ENCODE measurements at regions not wholly inside any gene's neighbourhood (a gene's known extent, or its start where the extent isn't known, plus 50 kb on each side); places are given as distances from the start of the nearest gene placed in this dataset.
"Not testable (repeated sequence)": the region's sequence is repeated elsewhere in the genome, so short reads cannot be mapped to it uniquely, and the experiment has no call there.

DNA sequence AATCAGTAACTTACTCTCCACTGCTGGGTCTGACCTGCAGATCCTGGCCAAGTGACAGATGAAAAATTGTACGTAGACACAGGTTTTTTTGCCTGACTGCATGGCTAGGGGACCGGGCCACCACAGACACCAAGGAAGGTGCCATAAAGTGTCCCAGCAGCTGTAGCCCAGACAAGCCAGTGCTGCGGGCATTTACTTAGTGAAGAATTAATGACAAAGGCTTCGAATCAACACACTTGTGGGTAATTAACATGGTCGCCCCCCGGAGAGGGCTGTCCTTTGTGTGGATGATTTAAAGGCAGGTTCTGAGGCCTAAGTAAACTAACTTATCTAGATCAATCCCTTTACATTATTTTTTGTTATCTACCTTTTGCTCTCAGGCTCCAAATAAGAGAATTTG is 1709.1 kb upstream of the LRRTM1 start (continued):
- TF ChIP-seq, protein P1, sequence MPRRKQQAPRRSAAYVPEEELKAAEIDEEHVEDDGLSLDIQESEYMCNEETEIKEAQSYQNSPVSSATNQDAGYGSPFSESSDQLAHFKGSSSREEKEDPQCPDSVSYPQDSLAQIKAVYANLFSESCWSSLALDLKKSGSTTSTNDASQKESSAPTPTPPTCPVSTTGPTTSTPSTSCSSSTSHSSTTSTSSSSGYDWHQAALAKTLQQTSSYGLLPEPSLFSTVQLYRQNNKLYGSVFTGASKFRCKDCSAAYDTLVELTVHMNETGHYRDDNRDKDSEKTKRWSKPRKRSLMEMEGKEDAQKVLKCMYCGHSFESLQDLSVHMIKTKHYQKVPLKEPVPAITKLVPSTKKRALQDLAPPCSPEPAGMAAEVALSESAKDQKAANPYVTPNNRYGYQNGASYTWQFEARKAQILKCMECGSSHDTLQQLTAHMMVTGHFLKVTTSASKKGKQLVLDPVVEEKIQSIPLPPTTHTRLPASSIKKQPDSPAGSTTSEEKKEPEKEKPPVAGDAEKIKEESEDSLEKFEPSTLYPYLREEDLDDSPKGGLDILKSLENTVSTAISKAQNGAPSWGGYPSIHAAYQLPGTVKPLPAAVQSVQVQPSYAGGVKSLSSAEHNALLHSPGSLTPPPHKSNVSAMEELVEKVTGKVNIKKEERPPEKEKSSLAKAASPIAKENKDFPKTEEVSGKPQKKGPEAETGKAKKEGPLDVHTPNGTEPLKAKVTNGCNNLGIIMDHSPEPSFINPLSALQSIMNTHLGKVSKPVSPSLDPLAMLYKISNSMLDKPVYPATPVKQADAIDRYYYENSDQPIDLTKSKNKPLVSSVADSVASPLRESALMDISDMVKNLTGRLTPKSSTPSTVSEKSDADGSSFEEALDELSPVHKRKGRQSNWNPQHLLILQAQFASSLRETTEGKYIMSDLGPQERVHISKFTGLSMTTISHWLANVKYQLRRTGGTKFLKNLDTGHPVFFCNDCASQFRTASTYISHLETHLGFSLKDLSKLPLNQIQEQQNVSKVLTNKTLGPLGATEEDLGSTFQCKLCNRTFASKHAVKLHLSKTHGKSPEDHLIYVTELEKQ (tag by site-specific recombination; IDR thresholded peaks at IDR 0.05; ENCODE audit: borderline replicate concordance): no peak

DNA sequence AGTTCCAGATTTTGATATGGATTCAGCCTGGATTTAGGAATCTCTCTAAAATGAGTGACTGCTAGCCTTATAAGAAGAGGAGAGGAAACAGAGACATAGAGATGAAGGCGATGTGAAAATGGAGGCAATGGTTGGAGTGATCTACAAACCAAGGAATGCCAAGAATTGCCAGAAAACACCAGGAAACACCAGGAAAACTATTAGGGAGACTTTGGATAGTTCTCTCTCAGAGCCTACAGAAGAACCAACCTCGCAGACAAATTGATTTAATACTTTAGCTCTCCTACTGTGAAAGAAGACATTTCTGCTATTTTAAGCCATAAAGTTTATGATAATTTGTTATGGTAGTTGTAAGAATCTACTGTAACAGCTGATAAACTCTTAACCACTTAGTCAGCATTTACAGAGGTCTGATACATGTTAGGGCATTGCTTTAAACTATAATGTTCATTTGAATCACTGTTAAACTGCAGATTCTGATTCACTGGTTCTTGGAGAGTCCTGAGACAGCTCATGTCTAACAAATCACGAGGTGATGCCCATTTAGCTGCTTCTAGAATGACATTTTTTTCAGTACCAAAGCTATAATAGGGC is 1702.6 kb upstream of the LRRTM1 start:
- CTCF ChIA-PET: no interaction called here
- TF ChIP-seq YY2 (tag by site-specific recombination; IDR thresholded peaks at IDR 0.05) (no peak), ZBTB48 (tag by site-specific recombination; IDR thresholded peaks at IDR 0.05) (no peak), MZF1 (tag by site-specific recombination; IDR thresholded peaks at IDR 0.05; ENCODE audit: borderline replicate concordance) (no peak), ZNF354C (tag by site-specific recombination; IDR thresholded peaks at IDR 0.05; ENCODE audit: borderline replicate concordance, low read depth) (no peak)
- TF ChIP-seq, protein P2, sequence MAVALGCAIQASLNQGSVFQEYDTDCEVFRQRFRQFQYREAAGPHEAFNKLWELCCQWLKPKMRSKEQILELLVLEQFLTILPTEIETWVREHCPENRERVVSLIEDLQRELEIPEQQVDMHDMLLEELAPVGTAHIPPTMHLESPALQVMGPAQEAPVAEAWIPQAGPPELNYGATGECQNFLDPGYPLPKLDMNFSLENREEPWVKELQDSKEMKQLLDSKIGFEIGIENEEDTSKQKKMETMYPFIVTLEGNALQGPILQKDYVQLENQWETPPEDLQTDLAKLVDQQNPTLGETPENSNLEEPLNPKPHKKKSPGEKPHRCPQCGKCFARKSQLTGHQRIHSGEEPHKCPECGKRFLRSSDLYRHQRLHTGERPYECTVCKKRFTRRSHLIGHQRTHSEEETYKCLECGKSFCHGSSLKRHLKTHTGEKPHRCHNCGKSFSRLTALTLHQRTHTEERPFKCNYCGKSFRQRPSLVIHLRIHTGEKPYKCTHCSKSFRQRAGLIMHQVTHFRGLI (tag by site-specific recombination; IDR thresholded peaks at IDR 0.05): no peak
- Histone ChIP-seq H3K4me3 (ENCODE audit: low read depth, low read length) (no peak overlapping the region), H3K4me1 (ENCODE audit: control insufficient read depth, insufficient read depth, low read length) (no peaks in the 10 kb centered on the region), H3K36me3 (ENCODE audit: control insufficient read depth in 2 of 2, insufficient read depth in 1 of 2, low read length in 2 of 2) (no peaks in the 10 kb centered on the region), H3K9me3 (ENCODE audit: control insufficient read depth, insufficient read depth, low read depth, low read length) (no peaks in the 10 kb centered on the region), H3K27ac (ENCODE audit: extremely low read depth, low read depth, low read length) (no peak overlapping the region)
- POLR2A ChIA-PET: no interaction called here

DNA sequence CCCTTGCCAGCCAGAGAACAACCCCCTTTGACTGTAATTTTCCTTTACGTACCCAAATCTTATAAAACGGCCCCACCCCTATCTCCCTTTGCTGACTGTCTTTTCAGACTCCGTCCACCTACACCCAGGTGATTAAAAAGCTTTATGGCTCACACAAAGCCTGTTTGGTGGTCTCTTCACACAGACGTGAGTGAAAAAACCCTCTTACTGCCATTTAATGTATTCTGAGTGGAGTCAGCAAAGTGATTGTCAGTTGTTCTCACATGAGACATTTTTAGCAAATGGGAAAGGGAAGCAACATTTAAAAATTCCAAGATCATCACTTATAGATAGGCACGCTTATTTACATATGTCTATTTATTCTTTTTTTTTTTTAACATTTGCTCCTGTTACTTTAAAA is 1701.3 kb upstream of the LRRTM1 start:
- H3K36me3 ChIP-seq (ENCODE audit: control insufficient read depth in 2 of 2, insufficient read depth in 1 of 2, low read length in 2 of 2); H3K4me3 ChIP-seq (ENCODE audit: low read depth, low read length); H3K9me3 ChIP-seq (ENCODE audit: control insufficient read depth, insufficient read depth, low read depth, low read length); H3K27ac ChIP-seq (ENCODE audit: extremely low read depth, low read depth, low read length); POLR2A ChIA-PET; CTCF ChIA-PET; H3K4me1 ChIP-seq (ENCODE audit: control insufficient read depth, insufficient read depth, low read length): not testable (repeated sequence)

DNA sequence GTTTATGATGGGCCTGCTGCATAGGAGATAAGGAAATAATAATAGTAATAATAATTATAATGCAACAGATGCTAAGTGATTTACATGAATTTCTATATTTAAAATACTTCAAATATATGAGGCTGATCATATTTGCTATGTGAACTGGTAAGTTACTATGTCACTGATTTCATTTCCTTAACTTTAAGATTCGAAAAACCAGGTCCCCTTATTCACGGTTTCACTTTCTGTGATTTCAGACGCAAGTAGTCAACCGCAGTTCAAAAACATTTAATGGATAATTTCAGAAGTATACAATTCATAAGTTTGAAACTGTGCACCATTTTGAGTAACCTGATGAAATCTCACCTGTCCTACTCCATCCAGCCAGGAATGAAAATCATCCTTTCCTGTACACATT is 1697.1 kb upstream of the LRRTM1 start:
- Histone ChIP-seq H3K4me3 (ENCODE audit: low read depth, low read length) (no peak overlapping the region), H3K36me3 (ENCODE audit: control insufficient read depth in 2 of 2, insufficient read depth in 1 of 2, low read length in 2 of 2) (no peaks in the 10 kb centered on the region), H3K9me3 (ENCODE audit: control insufficient read depth, insufficient read depth, low read depth, low read length) (no peaks in the 10 kb centered on the region), H3K27ac (ENCODE audit: extremely low read depth, low read depth, low read length) (no peak overlapping the region), H3K4me1 (ENCODE audit: control insufficient read depth, insufficient read depth, low read length) (no peaks in the 10 kb centered on the region)
- ChIA-PET POLR2A (no interaction called here), CTCF (no interaction called here)
- TF ChIP-seq ZNF701 (tag by site-specific recombination; IDR thresholded peaks at IDR 0.05): no peak
- no peak for TF ChIP-seq ZNF292 (tag by site-specific recombination; IDR thresholded peaks at IDR 0.05; ENCODE audit: borderline replicate concordance, low read depth)
- TF ChIP-seq ZNF830 (tag by site-specific recombination; IDR thresholded peaks at IDR 0.05; ENCODE audit: low read depth): no peak
- TF ChIP-seq ZSCAN23 (tag by site-specific recombination; IDR thresholded peaks at IDR 0.05): no peak
- TF ChIP-seq, protein P2 (tag by site-specific recombination; IDR thresholded peaks at IDR 0.05): no peak
- no peak for TF ChIP-seq ZBTB17 (tag by site-specific recombination; IDR thresholded peaks at IDR 0.05)
- TF ChIP-seq BCL11B (tag by site-specific recombination; IDR thresholded peaks at IDR 0.05; ENCODE audit: low read depth): no peak
- no peak for TF ChIP-seq ZNF302 (tag by site-specific recombination; IDR thresholded peaks at IDR 0.05; ENCODE audit: low read depth)
- TF ChIP-seq, protein P3, sequence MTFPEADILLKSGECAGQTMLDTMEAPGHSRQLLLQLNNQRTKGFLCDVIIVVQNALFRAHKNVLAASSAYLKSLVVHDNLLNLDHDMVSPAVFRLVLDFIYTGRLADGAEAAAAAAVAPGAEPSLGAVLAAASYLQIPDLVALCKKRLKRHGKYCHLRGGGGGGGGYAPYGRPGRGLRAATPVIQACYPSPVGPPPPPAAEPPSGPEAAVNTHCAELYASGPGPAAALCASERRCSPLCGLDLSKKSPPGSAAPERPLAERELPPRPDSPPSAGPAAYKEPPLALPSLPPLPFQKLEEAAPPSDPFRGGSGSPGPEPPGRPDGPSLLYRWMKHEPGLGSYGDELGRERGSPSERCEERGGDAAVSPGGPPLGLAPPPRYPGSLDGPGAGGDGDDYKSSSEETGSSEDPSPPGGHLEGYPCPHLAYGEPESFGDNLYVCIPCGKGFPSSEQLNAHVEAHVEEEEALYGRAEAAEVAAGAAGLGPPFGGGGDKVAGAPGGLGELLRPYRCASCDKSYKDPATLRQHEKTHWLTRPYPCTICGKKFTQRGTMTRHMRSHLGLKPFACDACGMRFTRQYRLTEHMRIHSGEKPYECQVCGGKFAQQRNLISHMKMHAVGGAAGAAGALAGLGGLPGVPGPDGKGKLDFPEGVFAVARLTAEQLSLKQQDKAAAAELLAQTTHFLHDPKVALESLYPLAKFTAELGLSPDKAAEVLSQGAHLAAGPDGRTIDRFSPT (tag by site-specific recombination; IDR thresholded peaks at IDR 0.05): no peak
- no peak for TF ChIP-seq ZNF146 (tag by site-specific recombination; IDR thresholded peaks at IDR 0.05)
- TF ChIP-seq ZNF596 (tag by site-specific recombination; IDR thresholded peaks at IDR 0.05): no peak
- no peak for TF ChIP-seq ZNF555 (tag by site-specific recombination; conservative IDR thresholded peaks at IDR 0.05)
- TF ChIP-seq, protein P4, sequence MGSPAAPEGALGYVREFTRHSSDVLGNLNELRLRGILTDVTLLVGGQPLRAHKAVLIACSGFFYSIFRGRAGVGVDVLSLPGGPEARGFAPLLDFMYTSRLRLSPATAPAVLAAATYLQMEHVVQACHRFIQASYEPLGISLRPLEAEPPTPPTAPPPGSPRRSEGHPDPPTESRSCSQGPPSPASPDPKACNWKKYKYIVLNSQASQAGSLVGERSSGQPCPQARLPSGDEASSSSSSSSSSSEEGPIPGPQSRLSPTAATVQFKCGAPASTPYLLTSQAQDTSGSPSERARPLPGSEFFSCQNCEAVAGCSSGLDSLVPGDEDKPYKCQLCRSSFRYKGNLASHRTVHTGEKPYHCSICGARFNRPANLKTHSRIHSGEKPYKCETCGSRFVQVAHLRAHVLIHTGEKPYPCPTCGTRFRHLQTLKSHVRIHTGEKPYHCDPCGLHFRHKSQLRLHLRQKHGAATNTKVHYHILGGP (tag by site-specific recombination; IDR thresholded peaks at IDR 0.05): no peak

Measured in HEK293 (cell line).